Immature natural killer cell (primary cell): ENCODE measurements at regions not wholly inside any gene's neighbourhood (a gene's known extent, or its start where the extent isn't known, plus 50 kb on each side); places are given as distances from the start of the nearest gene placed in this dataset.

Experiments
- DNase-seq, 3 donors: peaks; one replicate each; pipeline ENCODE4 v3.0.0; 2022; ENCODE audit warnings: mixed read lengths in 1 of 3
- H3K27ac Mint-ChIP-seq, 6 donors: one replicate each; pipeline ENCODE4 v1.8.0; 2020; ENCODE audit warnings: mixed read lengths in 6 of 6, mild to moderate bottlenecking in 5 of 6, inconsistent platforms in 4 of 6, moderate library complexity in 3 of 6
- H3K27me3 Mint-ChIP-seq, 3 donors: one replicate each; pipeline ENCODE4 v1.8.0; 2020 to 2021; ENCODE audit warnings: low read depth in 3 of 3, mild to moderate bottlenecking in 3 of 3, mixed read lengths in 3 of 3, moderate library complexity in 3 of 3, inconsistent platforms in 1 of 3
- H3K36me3 Mint-ChIP-seq, 3 donors: one replicate each; pipeline ENCODE4 v1.8.0; 2020; ENCODE audit warnings: mixed read lengths in 3 of 3, inconsistent platforms in 2 of 3, mild to moderate bottlenecking in 2 of 3
- H3K4me1 Mint-ChIP-seq, 2 donors: one replicate each; pipeline ENCODE4 v1.8.0; 2020; ENCODE audit warnings: inconsistent platforms in 2 of 2, mild to moderate bottlenecking in 2 of 2, mixed read lengths in 2 of 2, moderate library complexity in 1 of 2
- H3K4me3 Mint-ChIP-seq, 5 donors: one replicate each; pipeline ENCODE4 v1.8.0; 2020; ENCODE audit warnings: mild to moderate bottlenecking in 5 of 5, mixed read lengths in 5 of 5, inconsistent platforms in 3 of 5, moderate library complexity in 3 of 5
- H3K9me3 Mint-ChIP-seq, 6 donors: one replicate each; pipeline ENCODE4 v1.8.0; 2020; ENCODE audit warnings: mild to moderate bottlenecking in 6 of 6, mixed read lengths in 6 of 6, inconsistent platforms in 4 of 6, moderate library complexity in 3 of 6

- no peak overlapping the region for H3K27ac Mint-ChIP-seq
- H3K9me3 Mint-ChIP-seq: peaks cover 0 to 2% (median 0%) of the 10 kb centered on the region in 6 donors
- H3K4me3 Mint-ChIP-seq: no peak overlapping the region
- no peak for DNase-seq
- H3K27me3 Mint-ChIP-seq: peaks cover 0 to 2% (median 0%) of the 10 kb centered on the region in 3 donors
- H3K36me3 Mint-ChIP-seq: no peaks in the 10 kb centered on the region
- no peaks in the 10 kb centered on the region for H3K4me1 Mint-ChIP-seq
These were observed 613.5 kb downstream of the TLE4 start for GRCh38 chr9:80185112-80185738.

DNA sequence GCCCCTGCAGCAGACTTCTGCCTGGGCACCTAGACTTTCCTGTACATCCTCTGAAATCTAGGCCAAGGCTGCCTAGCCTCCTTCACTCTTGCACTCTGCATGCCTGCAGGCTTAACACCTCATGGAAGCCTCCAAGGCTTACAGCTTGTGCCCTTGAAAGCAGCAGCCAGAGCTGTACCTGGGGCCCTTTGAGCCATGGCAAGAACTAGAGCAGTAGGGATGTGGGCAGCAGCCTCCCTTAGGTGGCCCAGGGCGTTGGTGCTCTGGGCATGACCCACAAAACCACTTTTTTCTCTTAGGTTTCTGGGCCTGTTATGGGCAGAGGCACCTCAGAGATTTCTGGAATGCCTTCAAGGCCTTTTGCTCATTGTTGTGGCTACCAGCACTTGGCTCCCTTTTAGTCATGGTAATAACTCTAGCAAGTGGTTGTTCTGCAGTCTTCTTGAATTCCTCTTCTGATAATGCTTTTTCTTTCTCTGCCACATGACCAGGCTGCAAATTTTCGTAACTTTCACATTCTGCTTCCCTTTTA lies 606.2 kb downstream of the TLE4 start:
- Mint-ChIP-seq H3K36me3 (no peaks in the 10 kb centered on the region), H3K4me3 (no peak overlapping the region), H3K27me3 (peaks cover 0 to 3% (median 0%) of the 10 kb centered on the region in 3 donors), H3K27ac (no peak overlapping the region), H3K4me1 (no peaks in the 10 kb centered on the region), H3K9me3 (peaks cover 0 to 3% (median 0%) of the 10 kb centered on the region in 6 donors)
- no peak for DNase-seq

DNA sequence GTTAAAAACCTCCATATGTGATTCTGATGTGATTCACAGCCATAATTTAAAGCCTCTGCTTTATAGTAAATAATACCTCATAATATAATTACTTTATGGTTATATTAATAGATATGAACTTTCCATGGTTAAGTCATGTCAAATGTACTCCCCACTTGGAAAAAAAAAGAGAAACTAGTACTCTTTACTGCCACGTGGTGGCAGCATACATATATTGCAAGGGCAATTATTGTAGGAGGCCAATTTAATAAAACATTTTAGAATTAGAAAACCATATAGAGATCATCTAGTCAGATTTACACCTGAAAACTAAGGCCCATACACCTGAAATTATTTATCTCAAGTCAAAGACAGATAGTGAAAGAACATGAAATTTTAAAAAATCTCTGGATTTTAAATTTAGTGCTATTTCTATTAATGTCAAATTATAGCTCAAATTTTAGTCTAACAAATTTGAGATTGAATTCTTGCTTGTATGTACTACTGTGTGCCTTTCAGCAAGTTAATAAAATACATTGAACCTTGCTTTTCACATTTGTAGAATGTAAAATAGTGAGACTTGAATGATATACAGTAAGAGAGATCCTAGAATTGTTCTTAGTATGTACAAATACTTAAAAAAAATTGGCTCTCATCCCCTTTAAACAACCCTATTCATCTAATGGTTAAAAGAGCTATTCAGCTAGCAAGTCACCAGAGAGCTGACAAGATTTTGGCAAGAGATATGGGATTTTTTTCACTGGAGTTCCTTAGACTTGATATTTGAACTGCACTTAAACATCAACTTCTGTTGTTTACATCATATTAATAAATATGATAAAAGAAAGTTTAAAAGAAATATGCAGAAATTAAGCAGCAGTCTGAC lies 603.8 kb downstream of the TLE4 start:
- Mint-ChIP-seq H3K36me3 (no peaks in the 10 kb centered on the region), H3K4me3 (no peak overlapping the region), H3K27me3 (peaks cover 0 to 1% (median 0%) of the 10 kb centered on the region in 3 donors), H3K9me3 (peaks cover 0 to 1% (median 0%) of the 10 kb centered on the region in 6 donors), H3K4me1 (no peaks in the 10 kb centered on the region), H3K27ac (no peak overlapping the region)
- DNase-seq: peak in 1 of 3 donors; percentile 6

GRCh38 chr9:80163889-80164288 lies 592.1 kb downstream of the TLE4 start:
- peaks cover 0 to 3% (median 0%) of the 10 kb centered on the region in 6 donors for H3K9me3 Mint-ChIP-seq
- H3K4me3 Mint-ChIP-seq: no peak overlapping the region
- no peak for DNase-seq
- H3K27me3 Mint-ChIP-seq: peaks cover 0 to 3% (median 3%) of the 10 kb centered on the region in 3 donors
- H3K36me3 Mint-ChIP-seq: no peaks in the 10 kb centered on the region
- no peaks in the 10 kb centered on the region for H3K4me1 Mint-ChIP-seq
- no peak overlapping the region for H3K27ac Mint-ChIP-seq

- Mint-ChIP-seq H3K9me3 (peaks cover 0 to 3% (median under 1%) of the 10 kb centered on the region in 6 donors), H3K4me1 (no peaks in the 10 kb centered on the region), H3K27me3 (no peaks in the 10 kb centered on the region), H3K27ac (no peak overlapping the region), H3K4me3 (no peak overlapping the region), H3K36me3 (no peaks in the 10 kb centered on the region)
- no peak for DNase-seq
These were observed 586.9 kb downstream of the TLE4 start for GRCh38 chr9:80158554-80159170.

- DNase-seq: no peak
- Mint-ChIP-seq H3K4me1 (no peaks in the 10 kb centered on the region), H3K9me3 (peaks cover 0 to 4% (median under 1%) of the 10 kb centered on the region in 6 donors), H3K27me3 (peaks cover 0 to 3% (median 0%) of the 10 kb centered on the region in 3 donors), H3K27ac (no peak overlapping the region), H3K36me3 (no peaks in the 10 kb centered on the region), H3K4me3 (no peak overlapping the region)
These were observed 586.4 kb downstream of the TLE4 start for GRCh38 chr9:80158131-80158530.

DNA sequence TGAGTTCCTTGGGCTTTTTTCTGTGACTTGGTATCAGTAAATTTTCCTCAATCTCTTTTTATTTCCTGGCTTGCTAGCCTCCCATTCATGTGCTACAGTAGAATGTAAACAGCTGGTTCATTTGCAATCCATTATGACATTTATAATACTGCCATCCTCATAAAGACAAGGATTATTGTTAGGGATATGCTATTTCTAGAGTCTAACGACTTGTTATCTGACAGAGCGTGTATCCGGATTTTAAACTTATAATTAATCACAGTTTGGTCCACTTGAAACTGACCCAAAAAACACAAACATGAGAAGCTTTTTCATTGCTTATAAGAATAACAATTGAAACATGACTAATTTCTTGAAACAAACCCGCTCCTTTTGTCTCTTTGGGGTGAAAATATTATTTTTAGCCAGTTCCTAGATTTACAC lies 585.8 kb downstream of the TLE4 start:
- peaks cover 0 to 3% (median 0%) of the 10 kb centered on the region in 3 donors for H3K27me3 Mint-ChIP-seq
- no peaks in the 10 kb centered on the region for H3K4me1 Mint-ChIP-seq
- H3K4me3 Mint-ChIP-seq: no peak overlapping the region
- H3K27ac Mint-ChIP-seq: no peak overlapping the region
- no peak for DNase-seq
- H3K36me3 Mint-ChIP-seq: no peaks in the 10 kb centered on the region
- H3K9me3 Mint-ChIP-seq: peaks cover 0 to 4% (median under 1%) of the 10 kb centered on the region in 6 donors

- Mint-ChIP-seq H3K36me3 (no peaks in the 10 kb centered on the region), H3K4me1 (no peaks in the 10 kb centered on the region), H3K9me3 (peaks cover 0 to 4% (median 0%) of the 10 kb centered on the region in 6 donors), H3K27ac (no peak overlapping the region), H3K4me3 (no peak overlapping the region), H3K27me3 (peaks cover 0 to 3% (median 0%) of the 10 kb centered on the region in 3 donors)
- no peak for DNase-seq
These were observed 585.1 kb downstream of the TLE4 start for GRCh38 chr9:80156756-80157472.

GRCh38 chr9:80156262-80156661 lies 584.5 kb downstream of the TLE4 start:
- no peaks in the 10 kb centered on the region for H3K4me1 Mint-ChIP-seq
- no peak overlapping the region for H3K4me3 Mint-ChIP-seq
- H3K36me3 Mint-ChIP-seq: no peaks in the 10 kb centered on the region
- peaks cover 0 to 3% (median 0%) of the 10 kb centered on the region in 3 donors for H3K27me3 Mint-ChIP-seq
- DNase-seq: no peak
- H3K9me3 Mint-ChIP-seq: peaks cover 0 to 4% (median 0%) of the 10 kb centered on the region in 6 donors
- no peak overlapping the region for H3K27ac Mint-ChIP-seq

DNA sequence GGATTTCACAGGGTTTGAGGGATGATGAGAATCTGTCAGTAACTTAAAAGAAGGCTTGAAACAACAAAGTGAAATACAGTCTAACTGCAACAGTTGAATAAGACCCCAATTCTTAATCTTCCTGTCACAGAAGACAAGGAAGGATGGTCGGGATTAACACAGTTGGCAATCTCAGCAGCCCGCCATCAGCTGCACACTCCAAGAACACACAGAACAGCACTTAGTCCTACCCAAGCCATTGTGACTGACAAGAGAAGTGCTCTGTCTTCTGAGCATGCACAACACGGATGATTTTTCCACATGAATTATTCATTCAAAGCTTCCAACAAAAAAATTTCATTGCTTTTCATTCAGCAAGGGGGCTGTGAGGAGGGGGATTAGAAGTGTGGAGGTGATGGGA lies 576.1 kb downstream of the TLE4 start:
- peaks cover 0 to 10% (median 1%) of the 10 kb centered on the region in 6 donors for H3K9me3 Mint-ChIP-seq
- DNase-seq: no peak
- H3K27me3 Mint-ChIP-seq: peaks cover 0 to 2% (median 2%) of the 10 kb centered on the region in 3 donors
- H3K27ac Mint-ChIP-seq: no peak overlapping the region
- no peaks in the 10 kb centered on the region for H3K4me1 Mint-ChIP-seq
- H3K36me3 Mint-ChIP-seq: no peaks in the 10 kb centered on the region
- no peak overlapping the region for H3K4me3 Mint-ChIP-seq

- Mint-ChIP-seq H3K9me3 (peaks cover 0 to 10% (median 1%) of the 10 kb centered on the region in 6 donors), H3K4me1 (no peaks in the 10 kb centered on the region), H3K36me3 (no peaks in the 10 kb centered on the region), H3K27me3 (peaks cover 0 to 2% (median 2%) of the 10 kb centered on the region in 3 donors), H3K4me3 (no peak overlapping the region), H3K27ac (no peak overlapping the region)
- no peak for DNase-seq
These were observed 574.7 kb downstream of the TLE4 start for GRCh38 chr9:80146466-80146865.

DNA sequence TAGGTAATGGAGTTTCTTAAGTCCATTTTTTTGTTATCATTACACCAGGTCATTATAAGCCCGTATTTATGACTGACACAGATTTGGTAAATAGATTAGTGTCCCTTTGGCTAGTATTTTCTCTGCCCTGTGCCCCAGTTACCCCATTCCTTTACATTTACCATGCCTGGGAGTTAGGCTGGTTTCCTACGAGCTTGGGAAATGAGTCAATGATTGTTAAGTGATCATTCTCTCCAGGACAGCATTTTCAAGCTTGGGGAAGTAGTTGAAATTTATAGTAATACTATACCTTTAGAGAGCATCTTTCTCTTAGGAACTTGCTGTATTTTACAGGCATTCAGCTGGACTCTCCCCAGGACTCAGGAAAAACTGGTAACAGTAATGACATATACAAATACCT lies 573.1 kb downstream of the TLE4 start:
- no peak overlapping the region for H3K27ac Mint-ChIP-seq
- no peaks in the 10 kb centered on the region for H3K36me3 Mint-ChIP-seq
- no peak overlapping the region for H3K4me3 Mint-ChIP-seq
- DNase-seq: no peak
- peaks cover 0 to 6% (median 0%) of the 10 kb centered on the region in 6 donors for H3K9me3 Mint-ChIP-seq
- H3K4me1 Mint-ChIP-seq: no peaks in the 10 kb centered on the region
- H3K27me3 Mint-ChIP-seq: peaks cover 0 to 2% (median 2%) of the 10 kb centered on the region in 3 donors

DNA sequence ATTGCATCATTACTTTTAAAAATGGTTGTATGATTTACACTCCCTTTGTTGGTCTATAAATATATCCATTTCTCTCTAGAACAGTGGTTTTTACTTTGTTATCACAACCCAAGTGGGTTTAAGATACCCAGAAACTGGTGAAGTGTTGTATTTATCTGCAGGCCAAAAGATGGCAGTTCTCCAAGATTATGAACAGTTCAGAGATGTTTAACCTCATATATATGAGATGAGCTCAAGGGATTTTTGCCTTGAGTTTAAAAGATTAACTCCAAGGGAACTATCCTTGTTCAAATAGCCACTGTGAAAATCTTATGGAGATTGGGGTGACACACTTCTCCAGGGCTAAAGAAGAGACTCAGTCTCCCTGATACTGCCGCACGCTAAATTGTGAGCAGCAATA lies 572.6 kb downstream of the TLE4 start:
- DNase-seq: no peak
- Mint-ChIP-seq H3K9me3 (peaks cover 0 to 6% (median 0%) of the 10 kb centered on the region in 6 donors), H3K27ac (no peak overlapping the region), H3K4me3 (no peak overlapping the region), H3K36me3 (no peaks in the 10 kb centered on the region), H3K4me1 (no peaks in the 10 kb centered on the region), H3K27me3 (peaks cover 0 to 2% (median 2%) of the 10 kb centered on the region in 3 donors)
